Epithelial cell of esophagus (primary cell): ENCODE measurements at regions not wholly inside any gene's neighbourhood (a gene's known extent, or its start where the extent isn't known, plus 50 kb on each side); places are given as distances from the start of the nearest gene placed in this dataset.

Experiments used
- DNase-seq: peaks from one replicate; pipeline ENCODE4 v3.0.0; 2010; ENCODE audit warnings: low read depth
- H3K4me3 ChIP-seq: 2 replicates; pipeline ENCODE4 v1.5.1; 2011; ENCODE audit warnings: mild to moderate bottlenecking, low read length, control low read depth
- TF ChIP-seq, protein P1 (sequence below): IDR thresholded peaks from 2 replicates; pipeline ENCODE4 v1.5.1; 2011; ENCODE audit warnings: low read depth, mild to moderate bottlenecking, low read length, control low read depth, inconsistent platforms; ENCODE audit not compliant: insufficient read depth; ENCODE audit errors: missing control alignments

DNA sequence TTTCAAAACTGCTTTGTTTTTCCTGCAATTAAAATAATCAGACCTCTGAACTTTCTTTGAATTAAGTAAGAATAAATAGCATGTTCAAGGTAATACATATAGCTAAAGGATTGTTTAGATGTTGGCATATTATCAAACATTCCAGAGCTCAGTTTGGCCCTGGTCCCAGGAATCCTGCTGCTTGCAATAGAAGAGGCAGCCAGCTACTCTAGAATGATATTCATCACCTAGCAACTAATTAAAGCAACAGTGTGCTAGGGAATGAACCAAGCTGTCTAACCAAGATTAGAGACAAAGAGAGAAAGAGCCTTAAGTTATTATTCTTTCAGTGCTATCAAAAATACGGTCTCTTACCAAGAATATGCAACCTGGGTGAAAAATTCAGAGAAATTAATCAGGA lies 460.9 kb downstream of the GABRG1 start:
- no peak overlapping the region for H3K4me3 ChIP-seq
- TF ChIP-seq, protein P1, sequence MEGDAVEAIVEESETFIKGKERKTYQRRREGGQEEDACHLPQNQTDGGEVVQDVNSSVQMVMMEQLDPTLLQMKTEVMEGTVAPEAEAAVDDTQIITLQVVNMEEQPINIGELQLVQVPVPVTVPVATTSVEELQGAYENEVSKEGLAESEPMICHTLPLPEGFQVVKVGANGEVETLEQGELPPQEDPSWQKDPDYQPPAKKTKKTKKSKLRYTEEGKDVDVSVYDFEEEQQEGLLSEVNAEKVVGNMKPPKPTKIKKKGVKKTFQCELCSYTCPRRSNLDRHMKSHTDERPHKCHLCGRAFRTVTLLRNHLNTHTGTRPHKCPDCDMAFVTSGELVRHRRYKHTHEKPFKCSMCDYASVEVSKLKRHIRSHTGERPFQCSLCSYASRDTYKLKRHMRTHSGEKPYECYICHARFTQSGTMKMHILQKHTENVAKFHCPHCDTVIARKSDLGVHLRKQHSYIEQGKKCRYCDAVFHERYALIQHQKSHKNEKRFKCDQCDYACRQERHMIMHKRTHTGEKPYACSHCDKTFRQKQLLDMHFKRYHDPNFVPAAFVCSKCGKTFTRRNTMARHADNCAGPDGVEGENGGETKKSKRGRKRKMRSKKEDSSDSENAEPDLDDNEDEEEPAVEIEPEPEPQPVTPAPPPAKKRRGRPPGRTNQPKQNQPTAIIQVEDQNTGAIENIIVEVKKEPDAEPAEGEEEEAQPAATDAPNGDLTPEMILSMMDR, result no peak
- peak; percentile 37 for DNase-seq

DNA sequence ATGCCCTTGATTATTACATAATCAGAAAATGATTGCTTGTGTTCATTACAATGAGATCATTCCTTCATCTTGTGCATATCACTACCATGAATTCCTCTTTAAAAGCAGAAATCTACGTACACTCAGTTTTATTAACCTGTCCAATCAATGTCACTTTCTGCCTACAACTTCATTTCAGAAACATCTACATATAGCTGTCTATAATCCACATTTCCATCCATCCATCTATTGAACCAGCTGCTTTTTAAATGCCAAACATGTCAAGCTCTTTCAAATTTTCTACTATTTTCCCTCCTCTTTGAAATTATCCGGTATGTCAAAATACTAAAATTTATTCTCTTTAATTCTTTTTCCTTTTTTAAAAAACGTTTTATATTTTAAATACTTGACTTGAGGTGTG lies 462.0 kb downstream of the GABRG1 start:
- TF ChIP-seq, protein P1, result no peak
- DNase-seq, result no peak
- no peak overlapping the region for H3K4me3 ChIP-seq

DNA sequence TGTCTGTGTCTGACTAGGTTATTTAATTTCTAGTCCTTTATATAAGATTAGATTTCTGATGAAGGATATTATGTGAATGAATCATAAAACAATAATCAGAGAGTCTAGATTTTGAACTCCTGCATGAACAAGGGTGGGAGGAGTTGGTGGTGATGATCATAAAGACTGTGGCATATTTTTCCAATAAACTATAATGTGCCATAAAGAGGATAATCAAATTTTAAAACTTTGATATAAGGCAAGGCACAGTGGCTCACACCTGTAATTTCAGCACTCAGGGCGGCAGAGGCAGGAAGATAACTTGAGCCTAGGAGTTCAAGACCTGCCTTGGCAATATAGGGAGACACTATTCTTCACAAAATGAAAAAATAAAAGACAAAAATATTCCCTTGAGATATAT lies 473.3 kb downstream of the GABRG1 start:
- TF ChIP-seq, protein P1, result no peak
- no peak for DNase-seq
- H3K4me3 ChIP-seq, result no peak overlapping the region

DNA sequence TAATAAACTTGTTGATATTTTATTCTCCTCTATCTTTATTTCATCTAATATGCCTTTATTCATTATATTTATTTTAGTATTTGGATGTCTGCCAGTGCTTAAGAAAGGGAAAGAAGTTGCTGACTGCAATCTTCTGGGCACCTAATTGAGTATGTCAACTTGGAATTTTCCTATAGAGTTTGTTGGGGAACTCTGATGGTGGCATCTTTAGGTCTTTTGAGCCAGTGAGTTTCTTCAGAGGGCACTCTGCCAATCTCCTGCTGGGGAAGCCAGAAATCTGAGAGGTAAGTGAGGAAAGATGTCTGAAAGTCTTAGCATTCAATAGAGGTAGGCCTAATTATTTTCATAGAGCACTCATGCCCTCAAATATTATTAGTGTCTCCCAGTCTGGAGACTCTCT lies 475.0 kb downstream of the GABRG1 start:
- TF ChIP-seq, protein P1, result no peak

GRCh38 chr4:45647823-45648222 lies 476.0 kb downstream of the GABRG1 start:
- no peak for DNase-seq
- TF ChIP-seq, protein P1, result no peak
- H3K4me3 ChIP-seq, result no peak overlapping the region

More for the DNA sequence above, 475.0 kb downstream of the GABRG1 start:
- no peak for DNase-seq
- no peak overlapping the region for H3K4me3 ChIP-seq

GRCh38 chr4:45646885-45647590 lies 476.8 kb downstream of the GABRG1 start:
- no peak overlapping the region for H3K4me3 ChIP-seq
- TF ChIP-seq, protein P1, result no peak
- DNase-seq, result no peak

DNA sequence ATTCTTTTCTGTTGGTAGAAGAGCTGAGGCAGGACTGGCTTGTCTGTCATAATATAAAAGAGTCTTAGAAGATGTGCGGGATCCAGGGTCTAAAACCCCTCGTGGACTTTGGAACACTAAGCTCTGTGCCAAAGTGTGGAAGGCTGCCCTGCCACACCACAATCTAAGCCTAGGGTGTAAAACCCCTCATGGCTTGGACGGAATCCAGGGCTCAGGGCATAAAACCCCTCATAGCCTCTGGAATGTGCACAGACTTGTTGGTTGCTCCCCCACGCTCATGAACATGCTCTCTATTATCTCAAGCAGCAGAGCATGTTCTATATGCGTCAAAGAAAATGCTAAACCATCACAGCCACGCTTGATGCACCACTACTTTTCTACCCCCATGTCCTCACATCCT lies 483.6 kb downstream of the GABRG1 start:
- no peak for DNase-seq
- TF ChIP-seq, protein P1, result no peak
- no peak overlapping the region for H3K4me3 ChIP-seq
